ENCODE measurements at regions not wholly inside any gene's neighbourhood (a gene's known extent, or its start where the extent isn't known, plus 50 kb on each side); places are given as distances from the start of the nearest gene placed in this dataset.

DNA sequence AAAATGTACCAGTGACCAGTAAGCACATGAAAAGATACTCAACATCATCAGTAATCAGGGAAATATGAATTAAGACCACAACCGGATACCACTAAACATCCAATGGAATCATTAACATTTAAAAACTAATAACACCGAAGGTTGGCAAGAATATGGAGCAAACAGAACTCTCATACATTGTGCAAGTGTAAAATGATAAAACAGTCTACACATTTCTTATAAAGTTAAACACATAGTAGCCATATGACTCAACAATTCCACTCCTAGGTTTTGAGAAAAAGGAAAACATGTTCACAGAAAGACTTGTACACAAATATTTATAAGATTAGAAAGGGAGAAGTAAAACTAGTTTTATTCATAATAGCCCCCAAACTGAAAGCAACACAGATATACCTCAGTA is 60.3 kb upstream of the SLCO2A1 start:
- TF ChIP-seq, protein P1, sequence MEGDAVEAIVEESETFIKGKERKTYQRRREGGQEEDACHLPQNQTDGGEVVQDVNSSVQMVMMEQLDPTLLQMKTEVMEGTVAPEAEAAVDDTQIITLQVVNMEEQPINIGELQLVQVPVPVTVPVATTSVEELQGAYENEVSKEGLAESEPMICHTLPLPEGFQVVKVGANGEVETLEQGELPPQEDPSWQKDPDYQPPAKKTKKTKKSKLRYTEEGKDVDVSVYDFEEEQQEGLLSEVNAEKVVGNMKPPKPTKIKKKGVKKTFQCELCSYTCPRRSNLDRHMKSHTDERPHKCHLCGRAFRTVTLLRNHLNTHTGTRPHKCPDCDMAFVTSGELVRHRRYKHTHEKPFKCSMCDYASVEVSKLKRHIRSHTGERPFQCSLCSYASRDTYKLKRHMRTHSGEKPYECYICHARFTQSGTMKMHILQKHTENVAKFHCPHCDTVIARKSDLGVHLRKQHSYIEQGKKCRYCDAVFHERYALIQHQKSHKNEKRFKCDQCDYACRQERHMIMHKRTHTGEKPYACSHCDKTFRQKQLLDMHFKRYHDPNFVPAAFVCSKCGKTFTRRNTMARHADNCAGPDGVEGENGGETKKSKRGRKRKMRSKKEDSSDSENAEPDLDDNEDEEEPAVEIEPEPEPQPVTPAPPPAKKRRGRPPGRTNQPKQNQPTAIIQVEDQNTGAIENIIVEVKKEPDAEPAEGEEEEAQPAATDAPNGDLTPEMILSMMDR (conservative IDR thresholded peaks at IDR 0.05; ENCODE audit: low read length) = no peak
- TF ChIP-seq EZH2phosphoT487 (IDR thresholded peaks at IDR 0.05; ENCODE audit: borderline replicate concordance) = no peak
